ENCODE measurements at regions not wholly inside any gene's neighbourhood (a gene's known extent, or its start where the extent isn't known, plus 50 kb on each side); places are given as distances from the start of the nearest gene placed in this dataset.

DNA sequence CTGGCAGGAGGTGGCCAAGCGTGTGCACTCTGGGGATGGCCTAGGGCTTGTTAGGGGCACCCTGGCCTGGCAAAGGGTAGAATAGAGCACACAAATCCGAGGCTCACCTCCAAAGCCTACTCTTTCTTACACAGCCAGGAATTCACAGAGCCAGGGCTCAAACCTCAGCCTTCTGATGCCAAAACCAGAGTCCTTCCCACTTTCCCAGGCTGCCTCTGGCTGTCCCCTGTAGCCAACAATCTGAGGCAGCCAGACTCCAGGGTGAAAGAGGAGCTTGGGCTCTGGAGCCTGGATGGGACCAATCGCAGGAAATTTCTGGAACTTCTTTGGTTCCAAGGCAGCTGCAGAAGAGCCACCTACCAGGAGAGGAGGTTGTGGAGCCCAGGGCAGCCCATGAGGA, 127.9 kb downstream of the COPRS start:
- H3K27me3 ChIP-seq, result no peaks in the 10 kb centered on the region
- no peak overlapping the region for H3K27ac ChIP-seq
- H3K4me3 ChIP-seq, result no peak overlapping the region
- H3F3A ChIP-seq (ENCODE audit: low read depth), result no peaks in the 10 kb centered on the region
- DNase-seq (ENCODE audit: low spot score), result no peak
- peaks cover 3% of the 10 kb centered on the region for H3K4me1 Mint-ChIP-seq
- H3K27me3 Mint-ChIP-seq (ENCODE audit: insufficient read depth, low read depth), result no peaks in the 10 kb centered on the region
- no peaks in the 10 kb centered on the region for H4K20me1 ChIP-seq (ENCODE audit: low read depth)
- H3K4me1 ChIP-seq, result peaks cover 3% of the 10 kb centered on the region
- no peak overlapping the region for H3K4me2 ChIP-seq
- H3K9me3 Mint-ChIP-seq, result no peaks in the 10 kb centered on the region
- no peak overlapping the region for H2AFZ ChIP-seq (replicated peaks)
- no peak for TF ChIP-seq EZH2 (IDR thresholded peaks at IDR 0.05)
- no peak for TF ChIP-seq EZH2phosphoT487 (IDR thresholded peaks at IDR 0.05)
- TF ChIP-seq, protein P1, sequence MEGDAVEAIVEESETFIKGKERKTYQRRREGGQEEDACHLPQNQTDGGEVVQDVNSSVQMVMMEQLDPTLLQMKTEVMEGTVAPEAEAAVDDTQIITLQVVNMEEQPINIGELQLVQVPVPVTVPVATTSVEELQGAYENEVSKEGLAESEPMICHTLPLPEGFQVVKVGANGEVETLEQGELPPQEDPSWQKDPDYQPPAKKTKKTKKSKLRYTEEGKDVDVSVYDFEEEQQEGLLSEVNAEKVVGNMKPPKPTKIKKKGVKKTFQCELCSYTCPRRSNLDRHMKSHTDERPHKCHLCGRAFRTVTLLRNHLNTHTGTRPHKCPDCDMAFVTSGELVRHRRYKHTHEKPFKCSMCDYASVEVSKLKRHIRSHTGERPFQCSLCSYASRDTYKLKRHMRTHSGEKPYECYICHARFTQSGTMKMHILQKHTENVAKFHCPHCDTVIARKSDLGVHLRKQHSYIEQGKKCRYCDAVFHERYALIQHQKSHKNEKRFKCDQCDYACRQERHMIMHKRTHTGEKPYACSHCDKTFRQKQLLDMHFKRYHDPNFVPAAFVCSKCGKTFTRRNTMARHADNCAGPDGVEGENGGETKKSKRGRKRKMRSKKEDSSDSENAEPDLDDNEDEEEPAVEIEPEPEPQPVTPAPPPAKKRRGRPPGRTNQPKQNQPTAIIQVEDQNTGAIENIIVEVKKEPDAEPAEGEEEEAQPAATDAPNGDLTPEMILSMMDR (IDR thresholded peaks at IDR 0.05), result no peak
- no peak overlapping the region for H3K9ac ChIP-seq
- no peaks in the 10 kb centered on the region for H3K79me2 ChIP-seq (ENCODE audit: low read depth)
- H3K36me3 ChIP-seq, result no peaks in the 10 kb centered on the region
- H3K36me3 Mint-ChIP-seq, result no peaks in the 10 kb centered on the region
- no peaks in the 10 kb centered on the region for H3K9me3 ChIP-seq (ENCODE audit: low read depth)
- H3K27ac Mint-ChIP-seq, result no peak overlapping the region
- H3K4me3 Mint-ChIP-seq, result no peak overlapping the region

DNA sequence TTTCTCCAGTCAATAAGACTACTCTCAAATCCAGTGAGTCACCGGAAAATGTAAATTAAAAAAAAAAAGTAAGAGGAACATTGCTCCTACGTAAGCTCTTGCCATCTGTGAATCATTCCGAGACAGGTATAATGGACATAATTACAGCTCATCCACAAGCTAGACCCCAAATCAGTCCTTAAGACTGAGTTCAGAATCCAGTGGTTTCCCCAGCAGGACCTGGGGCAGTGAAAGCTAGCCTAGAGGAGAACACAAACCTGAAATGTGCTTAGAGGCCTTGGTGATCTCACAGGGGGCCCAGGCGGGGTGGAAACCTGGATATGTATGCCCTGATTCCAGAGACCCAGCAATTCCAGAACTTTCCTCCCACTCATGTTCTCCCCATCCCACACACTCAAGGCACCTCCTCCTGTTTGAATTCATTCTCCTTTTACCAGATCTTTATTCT, 132.0 kb downstream of the COPRS start:
- Histone ChIP-seq H3K36me3 (no peaks in the 10 kb centered on the region), H3K27ac (no peak overlapping the region), H3K79me2 (ENCODE audit: low read depth) (no peaks in the 10 kb centered on the region), H4K20me1 (ENCODE audit: low read depth) (no peaks in the 10 kb centered on the region), H3K4me3 (no peak overlapping the region), H3K4me1 (no peaks in the 10 kb centered on the region), H3F3A (ENCODE audit: low read depth) (no peaks in the 10 kb centered on the region), H3K9ac (no peak overlapping the region), H3K27me3 (no peaks in the 10 kb centered on the region), H3K9me3 (ENCODE audit: low read depth) (no peaks in the 10 kb centered on the region), H2AFZ (replicated peaks) (no peak overlapping the region), H3K4me2 (no peak overlapping the region)
- Mint-ChIP-seq H3K27ac (no peak overlapping the region), H3K4me3 (no peak overlapping the region), H3K27me3 (ENCODE audit: insufficient read depth, low read depth) (peaks cover 4% of the 10 kb centered on the region), H3K36me3 (no peaks in the 10 kb centered on the region), H3K4me1 (no peaks in the 10 kb centered on the region), H3K9me3 (peaks cover 4% of the 10 kb centered on the region)
- no peak for DNase-seq (ENCODE audit: low spot score)
- no peak for TF ChIP-seq EZH2 (IDR thresholded peaks at IDR 0.05)
- TF ChIP-seq, protein P1 (IDR thresholded peaks at IDR 0.05), result no peak
- no peak for TF ChIP-seq EZH2phosphoT487 (IDR thresholded peaks at IDR 0.05)

DNA sequence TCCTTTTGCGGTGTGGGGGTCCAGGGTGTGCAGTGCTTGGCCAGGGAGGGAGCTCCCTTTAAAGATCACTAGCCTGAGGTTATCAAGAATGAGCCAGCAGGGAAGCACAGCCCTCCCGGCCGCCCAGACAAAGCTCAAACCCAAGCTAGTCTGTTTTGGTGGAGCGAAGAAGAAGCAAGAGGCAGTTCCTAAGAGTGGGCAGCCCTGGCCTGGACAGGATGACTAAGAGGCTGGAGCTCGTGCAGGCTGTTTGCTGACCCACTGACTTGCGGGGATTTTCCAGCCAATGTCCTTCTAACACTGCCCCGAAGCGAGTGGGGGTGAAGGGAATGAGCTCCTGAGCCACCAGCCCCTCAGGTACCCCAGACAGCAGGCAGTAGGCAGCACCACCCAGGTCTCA, 134.4 kb downstream of the COPRS start:
- no peak overlapping the region for H3K27ac ChIP-seq
- no peaks in the 10 kb centered on the region for H3K4me1 ChIP-seq
- H3K27me3 ChIP-seq, result no peaks in the 10 kb centered on the region
- TF ChIP-seq EZH2 (IDR thresholded peaks at IDR 0.05) (no peak), EZH2phosphoT487 (IDR thresholded peaks at IDR 0.05) (no peak)
- TF ChIP-seq, protein P1 (IDR thresholded peaks at IDR 0.05), result no peak
- no peaks in the 10 kb centered on the region for H4K20me1 ChIP-seq (ENCODE audit: low read depth)
- H3K9me3 ChIP-seq (ENCODE audit: low read depth), result no peaks in the 10 kb centered on the region
- peaks cover 4% of the 10 kb centered on the region for H3K27me3 Mint-ChIP-seq (ENCODE audit: insufficient read depth, low read depth)
- H3K9ac ChIP-seq, result no peak overlapping the region
- H3K36me3 ChIP-seq, result no peaks in the 10 kb centered on the region
- no peaks in the 10 kb centered on the region for H3K4me1 Mint-ChIP-seq
- H2AFZ ChIP-seq (replicated peaks), result no peak overlapping the region
- H3K4me3 ChIP-seq, result no peak overlapping the region
- H3K79me2 ChIP-seq (ENCODE audit: low read depth), result no peaks in the 10 kb centered on the region
- H3K4me3 Mint-ChIP-seq, result no peak overlapping the region
- H3K4me2 ChIP-seq, result no peak overlapping the region
- H3K27ac Mint-ChIP-seq, result no peak overlapping the region
- H3K9me3 Mint-ChIP-seq, result peaks cover 4% of the 10 kb centered on the region
- no peaks in the 10 kb centered on the region for H3F3A ChIP-seq (ENCODE audit: low read depth)
- no peaks in the 10 kb centered on the region for H3K36me3 Mint-ChIP-seq
- no peak for DNase-seq (ENCODE audit: low spot score)
